ENCODE measurements at regions not wholly inside any gene's neighbourhood (a gene's known extent, or its start where the extent isn't known, plus 50 kb on each side); places are given as distances from the start of the nearest gene placed in this dataset.

GRCh38 chr3:187798531-187799530 lies 53.6 kb upstream of the BCL6 start:
- TF ChIP-seq, protein P1, sequence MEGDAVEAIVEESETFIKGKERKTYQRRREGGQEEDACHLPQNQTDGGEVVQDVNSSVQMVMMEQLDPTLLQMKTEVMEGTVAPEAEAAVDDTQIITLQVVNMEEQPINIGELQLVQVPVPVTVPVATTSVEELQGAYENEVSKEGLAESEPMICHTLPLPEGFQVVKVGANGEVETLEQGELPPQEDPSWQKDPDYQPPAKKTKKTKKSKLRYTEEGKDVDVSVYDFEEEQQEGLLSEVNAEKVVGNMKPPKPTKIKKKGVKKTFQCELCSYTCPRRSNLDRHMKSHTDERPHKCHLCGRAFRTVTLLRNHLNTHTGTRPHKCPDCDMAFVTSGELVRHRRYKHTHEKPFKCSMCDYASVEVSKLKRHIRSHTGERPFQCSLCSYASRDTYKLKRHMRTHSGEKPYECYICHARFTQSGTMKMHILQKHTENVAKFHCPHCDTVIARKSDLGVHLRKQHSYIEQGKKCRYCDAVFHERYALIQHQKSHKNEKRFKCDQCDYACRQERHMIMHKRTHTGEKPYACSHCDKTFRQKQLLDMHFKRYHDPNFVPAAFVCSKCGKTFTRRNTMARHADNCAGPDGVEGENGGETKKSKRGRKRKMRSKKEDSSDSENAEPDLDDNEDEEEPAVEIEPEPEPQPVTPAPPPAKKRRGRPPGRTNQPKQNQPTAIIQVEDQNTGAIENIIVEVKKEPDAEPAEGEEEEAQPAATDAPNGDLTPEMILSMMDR (conservative IDR thresholded peaks at IDR 0.05) = no peak
- no peak for TF ChIP-seq ZFX (IDR thresholded peaks at IDR 0.05)
